ENCODE measurements at regions not wholly inside any gene's neighbourhood (a gene's known extent, or its start where the extent isn't known, plus 50 kb on each side); places are given as distances from the start of the nearest gene placed in this dataset.
A peak's percentile ranks its signal among the peaks of the same experiment; 100 is the strongest.

DNA sequence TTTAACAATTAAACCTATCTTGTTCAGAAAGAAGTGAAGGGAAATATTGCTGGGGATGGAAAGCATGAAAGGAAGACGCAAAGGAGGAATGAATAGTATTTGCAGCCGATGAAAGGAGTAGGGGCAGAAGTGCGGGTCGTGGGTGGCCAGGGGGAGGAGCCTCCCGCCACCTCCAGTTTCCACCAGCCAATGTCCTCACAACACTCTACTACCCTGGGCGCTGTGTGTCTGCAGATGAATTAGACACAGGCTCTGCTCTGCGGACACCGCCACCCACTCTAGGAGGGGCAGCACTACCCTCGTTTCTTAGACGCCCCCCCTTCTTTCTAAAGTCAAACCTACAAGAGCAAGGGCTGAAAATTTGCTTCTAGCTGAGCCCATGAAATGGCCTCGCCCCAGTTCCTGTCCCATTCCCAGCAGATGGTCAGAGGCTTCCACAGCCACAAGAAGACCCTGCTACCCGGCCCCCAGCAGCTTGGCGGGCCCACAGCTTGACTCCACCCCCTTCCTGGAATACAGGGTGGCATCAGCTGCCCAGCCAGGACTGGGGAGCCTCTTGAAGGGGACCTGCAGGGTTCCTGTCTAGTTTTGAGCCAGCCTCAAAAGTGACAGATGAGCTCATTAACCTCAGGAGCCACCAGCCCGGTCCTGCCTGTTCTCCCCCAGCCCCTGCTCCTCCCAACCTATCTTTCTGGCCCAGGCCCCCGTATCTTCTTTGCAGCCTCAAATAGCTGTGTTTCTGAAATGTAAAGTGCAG, 268.1 kb downstream of the BUD13 start:
- ATAC-seq: no peak

DNA sequence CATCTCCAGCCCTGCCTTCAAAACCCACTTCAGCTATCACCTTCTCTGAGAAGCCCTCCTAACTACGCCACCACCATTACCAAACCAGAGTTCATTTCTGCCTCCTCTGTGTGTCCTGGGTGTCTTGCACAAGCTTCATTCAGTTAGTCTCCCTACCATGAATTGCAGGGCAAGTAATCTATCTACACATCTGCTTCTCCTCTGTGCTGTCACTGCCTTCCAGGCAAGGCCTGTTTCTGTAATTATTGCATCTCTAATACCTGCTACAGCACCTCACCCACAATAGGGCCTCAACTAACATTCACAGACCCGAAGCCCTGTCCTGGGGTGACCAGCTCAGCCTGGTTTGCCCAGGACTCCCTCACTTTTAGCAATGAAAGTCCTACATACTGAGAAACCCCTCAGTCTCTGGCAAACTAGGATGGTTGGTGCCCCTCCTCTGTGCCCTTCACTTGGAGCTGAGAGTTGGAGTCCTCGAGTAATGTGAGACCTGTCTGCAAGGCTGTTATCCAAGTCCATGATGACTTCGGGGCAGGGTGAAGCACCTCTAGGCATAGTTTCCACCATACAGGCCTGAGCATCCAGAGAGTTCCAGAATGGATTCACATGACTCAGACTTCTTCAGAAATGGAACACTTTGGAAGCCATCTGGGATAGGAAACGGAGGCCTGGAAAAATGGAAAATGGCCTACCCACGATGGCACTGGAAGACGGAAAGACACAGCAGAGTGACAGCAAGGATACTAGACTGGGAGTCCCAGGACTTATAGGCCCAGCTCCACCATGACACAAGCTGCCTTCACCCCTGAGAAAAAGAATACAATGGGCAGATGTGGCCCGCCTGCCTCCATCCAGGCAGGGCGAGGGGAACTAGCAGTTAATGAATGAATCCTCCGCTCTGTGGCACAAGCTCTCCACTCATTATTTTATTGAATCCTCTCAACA, 269.3 kb downstream of the BUD13 start:
- no peak for ATAC-seq

DNA sequence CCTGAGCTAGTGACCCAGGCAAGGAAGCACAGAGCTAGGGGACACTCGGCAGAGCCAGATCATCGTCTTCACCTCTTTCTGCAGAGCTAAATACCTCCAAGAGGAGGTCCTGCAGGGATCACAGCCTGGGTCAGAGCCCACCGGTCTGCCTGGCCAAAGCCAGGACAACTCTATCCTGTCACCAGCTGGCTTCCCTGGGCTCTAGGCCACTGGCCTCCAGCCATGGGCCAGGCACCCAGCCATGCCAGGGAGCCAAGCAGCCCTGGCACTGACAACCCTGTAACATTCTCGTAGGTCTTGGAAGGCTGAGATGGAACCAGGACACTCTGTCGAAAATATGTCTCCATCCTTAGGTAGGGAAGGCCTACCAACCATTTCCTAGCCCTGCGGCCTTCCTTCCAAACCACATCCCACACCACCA, 270.1 kb downstream of the BUD13 start:
- no peak for ATAC-seq

DNA sequence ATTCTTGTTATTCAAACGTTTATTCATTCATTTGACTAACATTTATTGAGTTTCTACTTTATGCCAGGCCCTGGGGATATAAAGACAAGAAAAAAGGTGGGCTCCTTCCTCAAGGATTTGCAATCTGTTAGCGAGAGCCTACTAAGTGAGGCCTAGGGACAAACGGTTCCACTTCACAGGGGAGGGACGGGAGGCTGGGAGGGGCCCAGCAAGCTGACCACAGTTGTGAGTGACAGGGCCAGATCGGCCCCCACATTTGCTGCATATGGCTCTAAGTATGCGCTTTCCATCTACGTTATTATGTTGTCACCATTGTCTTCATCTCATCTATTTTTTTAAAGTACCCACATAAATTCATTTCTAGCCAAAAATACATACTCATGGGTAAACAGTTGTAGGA, 271.1 kb downstream of the BUD13 start:
- ATAC-seq: no peak

DNA sequence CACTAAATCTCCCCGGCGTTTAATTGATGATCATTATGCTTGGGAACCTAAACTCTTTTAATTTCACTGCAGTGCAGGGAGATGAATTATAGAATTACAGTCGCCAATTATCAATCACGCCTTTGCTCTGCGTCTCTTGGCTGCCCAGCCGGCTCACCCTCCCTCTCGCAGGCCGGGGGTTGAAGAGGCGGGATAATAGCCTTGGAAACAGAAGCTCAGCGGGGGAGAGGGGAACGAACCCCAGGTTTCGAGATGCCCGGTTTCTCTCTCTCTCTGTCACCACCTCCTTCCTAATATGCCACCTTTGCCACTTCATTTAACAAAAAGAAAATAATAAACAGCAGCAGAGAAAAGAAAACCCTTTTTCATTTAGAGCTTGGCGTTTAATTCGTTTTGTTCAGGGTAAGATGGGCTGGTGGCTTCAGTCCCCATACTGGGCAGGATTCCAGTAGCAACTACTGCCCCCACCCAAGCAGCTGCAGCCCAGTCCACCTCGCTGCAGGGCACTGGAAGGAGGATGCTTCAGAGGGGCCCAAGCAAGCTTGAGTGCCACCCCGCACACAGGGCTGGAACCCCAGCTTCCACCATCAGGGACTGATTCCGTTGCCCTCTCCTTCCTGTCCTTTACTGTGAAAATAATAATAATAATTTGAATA, 271.7 kb downstream of the BUD13 start:
- ATAC-seq: no peak

DNA sequence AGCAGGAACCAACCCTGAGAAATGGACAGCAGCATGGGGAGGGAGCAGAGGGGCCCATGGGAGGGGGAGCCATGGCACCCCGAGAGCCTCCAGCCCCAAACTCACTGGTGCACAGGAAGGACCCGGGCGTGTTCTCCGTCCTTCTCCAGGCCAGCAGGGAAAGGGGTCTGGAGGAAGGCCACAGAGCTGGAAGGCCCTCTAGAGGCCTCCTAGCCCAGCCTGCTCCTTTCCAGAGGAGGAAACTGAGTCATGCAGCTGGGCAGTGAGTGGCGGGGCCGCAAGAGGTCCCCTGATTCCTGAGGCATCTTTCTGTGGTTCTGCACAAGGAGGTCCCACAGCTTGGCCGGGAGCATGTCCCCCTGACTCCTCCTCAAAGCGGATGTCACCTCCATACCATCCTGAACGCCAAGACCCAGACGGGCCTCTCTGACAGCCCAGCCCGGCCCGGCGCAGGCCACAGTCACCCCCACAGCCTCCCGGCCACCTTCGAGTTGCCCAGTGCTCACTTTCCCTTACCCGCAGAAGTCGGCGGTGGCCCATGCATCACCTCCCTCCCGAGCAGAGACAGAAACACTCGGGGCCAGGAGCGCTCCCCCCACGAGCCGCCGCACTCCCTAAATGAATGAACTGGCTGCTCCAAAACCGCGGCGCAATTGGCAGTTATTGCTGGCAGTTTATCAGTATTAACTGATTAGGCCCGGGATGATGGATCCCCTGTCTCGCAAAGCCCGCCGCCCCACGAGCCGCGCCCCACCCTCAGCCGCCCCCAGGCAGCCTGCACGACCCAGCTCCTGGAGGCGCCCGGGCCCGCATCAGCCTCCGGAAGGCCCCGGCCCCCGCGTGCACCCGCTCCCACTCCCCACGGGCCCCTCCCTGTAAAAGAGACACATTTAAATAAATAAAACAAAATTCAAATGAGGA, 272.5 kb downstream of the BUD13 start:
- no peak for ATAC-seq

DNA sequence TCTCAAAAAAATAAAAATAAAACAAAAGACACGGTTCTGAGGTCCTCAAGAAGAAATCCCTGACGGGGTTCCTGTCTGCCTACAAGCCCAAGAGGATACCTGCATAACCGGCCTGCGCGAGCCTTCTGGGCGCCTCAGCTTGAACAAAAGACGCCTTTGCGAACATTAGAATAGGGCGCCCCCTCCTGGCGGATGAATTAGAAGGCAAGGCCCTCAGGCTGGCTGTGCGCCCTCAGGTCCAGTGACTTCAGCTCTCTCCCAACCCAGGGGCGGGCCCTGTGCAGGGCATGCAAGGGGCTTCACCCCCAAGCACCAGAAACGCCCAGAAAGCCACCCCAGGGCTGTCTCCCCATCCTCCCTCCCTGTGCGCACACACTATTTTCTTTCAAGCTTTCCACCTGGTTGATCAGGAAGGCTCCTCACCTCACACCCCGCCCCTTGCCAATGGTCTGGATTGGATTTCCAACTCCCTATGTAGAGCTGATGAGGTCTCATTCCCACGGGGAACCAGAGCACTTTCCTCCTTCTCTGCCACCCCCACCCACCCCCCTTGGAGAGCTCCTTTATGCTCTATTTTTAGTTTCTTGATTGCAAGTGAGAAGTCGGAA, 273.3 kb downstream of the BUD13 start:
- ATAC-seq: peak; percentile 71

DNA sequence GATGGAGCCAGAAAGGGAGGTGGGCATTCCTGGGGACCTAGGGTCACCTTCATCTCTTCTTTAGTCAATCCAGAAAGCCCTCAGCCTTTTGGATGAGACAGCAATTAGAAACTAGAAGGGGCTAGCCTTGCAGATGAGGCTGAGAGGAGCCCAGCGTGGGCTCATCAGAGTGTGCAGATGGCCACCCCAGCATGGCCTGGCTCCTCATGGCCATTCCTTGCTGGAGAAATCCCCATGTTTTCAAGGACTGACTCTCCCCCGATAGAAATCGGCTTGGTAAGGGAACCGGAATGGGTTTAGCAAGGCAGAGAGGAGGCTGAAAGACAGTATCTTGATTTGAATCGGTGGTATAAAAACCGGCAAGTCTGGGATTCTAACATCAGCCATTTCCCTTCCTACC, 274.6 kb downstream of the BUD13 start:
- ATAC-seq: no peak

DNA sequence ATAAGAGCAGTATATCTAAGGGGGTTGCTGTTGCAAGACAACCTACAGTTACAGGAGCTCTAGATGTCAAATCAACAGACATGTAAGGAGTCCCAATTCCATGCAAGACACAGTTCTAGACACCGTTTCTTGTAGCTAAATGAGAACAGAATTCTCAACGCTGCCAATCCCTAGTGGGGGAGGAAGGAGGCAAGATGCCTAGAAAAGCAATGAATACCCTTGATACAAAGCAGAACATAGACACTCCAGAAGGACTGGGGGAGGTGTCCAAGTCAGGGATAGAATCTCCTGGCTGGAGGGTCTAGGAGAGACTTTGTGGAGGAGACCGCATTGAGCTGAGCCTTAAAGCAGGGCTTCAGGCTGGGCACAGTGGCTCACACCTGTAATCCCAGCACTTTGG, 280.2 kb downstream of the BUD13 start:
- ATAC-seq: no peak

DNA sequence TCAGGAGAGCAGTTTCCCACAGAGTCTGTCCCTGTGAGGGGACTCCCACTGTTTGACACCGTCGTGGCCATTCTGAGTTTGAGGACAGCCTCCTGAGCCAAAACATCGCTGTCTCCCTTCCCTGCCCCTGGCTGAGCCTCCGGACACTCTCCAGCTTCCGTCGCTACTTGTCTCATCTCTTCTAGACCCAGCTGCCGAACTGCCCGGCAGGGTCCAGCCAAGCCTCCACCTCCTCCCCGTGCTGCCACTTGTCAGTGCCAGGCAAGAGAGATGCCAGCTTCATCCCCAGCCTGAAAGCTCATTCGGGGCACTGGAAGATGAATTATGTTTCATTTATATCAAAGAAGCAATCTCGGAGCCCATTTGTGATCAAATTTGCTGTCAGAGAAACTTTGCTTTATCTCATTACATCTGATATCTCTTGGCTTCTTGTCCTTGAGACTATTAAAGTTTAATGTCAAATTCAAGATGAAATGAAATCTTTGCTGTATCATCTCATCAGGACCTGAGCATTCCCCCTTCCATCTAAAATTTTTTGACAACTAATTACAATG, 283.9 kb downstream of the BUD13 start:
- ATAC-seq: no peak

DNA sequence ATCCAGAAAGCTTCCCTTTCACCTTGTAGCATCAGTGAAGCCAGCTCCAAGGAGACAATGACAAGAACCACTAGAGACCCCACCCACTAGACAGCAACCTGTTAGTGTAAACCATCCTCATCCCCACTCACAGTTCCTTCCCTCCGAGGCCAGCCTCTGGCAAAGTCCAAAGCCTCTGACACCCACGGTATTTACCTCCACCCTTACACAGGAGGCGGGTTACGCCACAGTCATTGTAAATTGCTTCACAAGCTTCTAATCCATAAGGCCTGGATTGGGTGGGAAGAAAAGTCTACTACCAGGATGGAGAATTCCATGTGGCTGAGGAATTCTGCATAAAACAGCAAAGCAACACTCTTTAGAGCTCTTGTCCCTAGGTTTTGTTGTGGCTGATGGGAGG, 287.4 kb downstream of the BUD13 start:
- no peak for ATAC-seq

DNA sequence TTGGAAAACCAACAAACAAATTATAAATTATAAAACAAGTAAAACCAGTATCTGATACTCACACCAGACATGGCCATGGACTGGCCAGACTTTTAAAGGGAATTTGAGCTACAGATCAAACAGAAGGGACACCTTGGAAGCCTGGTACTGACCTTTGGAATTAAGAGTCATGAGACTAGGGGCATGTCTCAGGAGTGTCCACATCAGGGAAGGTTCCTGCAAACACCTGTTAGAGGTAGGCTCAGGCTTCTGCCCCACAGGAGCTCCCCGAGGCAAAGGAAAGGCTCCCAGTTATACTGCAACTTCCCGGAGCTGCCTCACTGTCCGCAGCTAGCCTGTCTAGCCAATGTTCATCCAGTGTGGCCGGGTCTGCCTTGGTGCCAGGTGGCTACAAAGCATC, 290.1 kb downstream of the BUD13 start:
- no peak for ATAC-seq

DNA sequence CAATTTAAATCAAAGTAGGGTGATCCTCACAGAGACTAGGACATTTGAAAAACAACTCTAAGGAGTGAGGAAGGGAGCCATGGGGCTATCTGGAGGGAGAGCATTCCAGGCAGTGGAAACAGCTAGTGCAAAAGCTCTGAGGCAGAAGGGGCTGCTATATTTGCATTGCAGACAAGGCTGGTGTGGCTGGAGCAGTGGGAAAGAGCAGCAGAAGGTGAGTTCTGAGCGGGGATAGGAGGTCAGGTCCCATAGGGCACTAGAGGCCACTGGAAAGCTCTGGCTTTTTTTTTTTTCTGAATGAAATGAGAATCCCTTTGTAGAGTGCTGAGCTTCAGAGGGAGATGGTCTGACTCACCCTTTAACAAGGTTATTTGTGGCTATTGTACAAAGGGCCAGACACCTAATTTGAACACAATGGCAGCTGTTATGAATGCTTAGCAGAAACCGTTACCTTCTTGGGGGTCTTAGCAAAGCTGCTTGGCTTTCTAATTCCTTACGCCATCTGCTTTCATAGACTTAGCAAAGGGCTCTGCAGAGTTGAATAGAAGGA, 291.6 kb downstream of the BUD13 start:
- ATAC-seq: no peak

DNA sequence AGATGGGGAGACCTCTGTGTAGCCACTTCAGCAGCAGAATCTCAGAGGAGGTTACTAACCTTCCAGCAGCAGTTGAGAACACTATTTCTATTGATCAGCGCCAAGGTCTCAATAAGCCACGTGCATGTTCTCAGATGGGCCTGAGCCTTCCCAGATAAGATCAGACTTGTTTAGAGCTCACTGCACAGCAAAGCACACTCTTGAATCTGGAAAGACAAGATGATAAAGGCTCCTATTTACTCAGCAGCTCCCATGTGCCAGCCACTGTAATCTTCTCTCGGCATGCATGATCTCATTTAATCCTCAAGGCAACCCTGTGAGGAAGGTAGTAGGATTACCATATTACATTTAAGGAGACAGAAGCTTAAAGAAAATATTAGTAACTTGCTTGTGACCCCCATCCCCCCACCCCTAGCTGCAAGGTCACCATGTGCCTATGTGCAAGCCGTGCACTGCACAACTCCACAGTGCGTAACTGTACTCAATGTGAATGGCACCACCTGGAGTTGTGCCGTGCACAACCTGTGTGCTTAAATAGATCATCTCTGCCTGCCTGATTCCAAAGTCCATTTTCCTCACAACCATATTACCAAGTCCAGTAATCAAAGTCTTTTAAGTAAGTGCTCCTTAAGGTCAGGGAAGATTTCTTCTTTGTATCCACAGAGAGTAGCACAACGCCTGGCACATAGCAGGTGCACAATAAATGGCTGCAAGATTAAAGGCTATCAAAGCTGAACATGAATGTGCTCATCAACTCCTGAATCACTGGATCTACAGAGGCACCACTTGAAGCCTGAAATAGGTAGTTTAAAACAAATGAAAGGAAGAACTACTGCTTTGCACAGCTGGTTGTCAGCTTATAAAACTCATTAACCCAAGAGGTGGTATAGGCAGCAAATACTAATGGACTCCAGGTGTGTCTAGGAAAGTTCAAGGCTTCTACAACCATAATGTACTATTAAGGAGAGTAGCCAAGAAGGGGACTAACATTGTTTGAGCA, 293.8 kb downstream of the BUD13 start:
- ATAC-seq: no peak

DNA sequence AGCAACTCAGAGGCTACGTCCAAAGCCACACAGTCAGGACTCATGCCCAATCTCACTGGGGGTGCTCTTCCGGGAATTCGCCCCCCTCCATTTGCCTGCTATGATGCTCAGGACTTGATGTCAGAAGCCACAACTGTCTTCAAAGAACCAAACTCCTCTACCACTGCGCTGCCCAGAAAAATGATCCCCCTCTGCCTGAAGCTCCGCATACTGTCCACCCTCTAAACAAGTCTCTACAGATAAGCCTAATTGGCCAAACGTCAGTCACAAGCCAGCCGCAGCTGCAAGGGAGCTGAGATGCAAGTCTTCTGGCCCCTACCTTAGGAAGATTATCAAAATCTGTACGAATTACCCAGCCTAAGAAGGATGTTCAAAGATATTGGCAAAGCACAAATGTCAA, 294.6 kb downstream of the BUD13 start:
- ATAC-seq: no peak

DNA sequence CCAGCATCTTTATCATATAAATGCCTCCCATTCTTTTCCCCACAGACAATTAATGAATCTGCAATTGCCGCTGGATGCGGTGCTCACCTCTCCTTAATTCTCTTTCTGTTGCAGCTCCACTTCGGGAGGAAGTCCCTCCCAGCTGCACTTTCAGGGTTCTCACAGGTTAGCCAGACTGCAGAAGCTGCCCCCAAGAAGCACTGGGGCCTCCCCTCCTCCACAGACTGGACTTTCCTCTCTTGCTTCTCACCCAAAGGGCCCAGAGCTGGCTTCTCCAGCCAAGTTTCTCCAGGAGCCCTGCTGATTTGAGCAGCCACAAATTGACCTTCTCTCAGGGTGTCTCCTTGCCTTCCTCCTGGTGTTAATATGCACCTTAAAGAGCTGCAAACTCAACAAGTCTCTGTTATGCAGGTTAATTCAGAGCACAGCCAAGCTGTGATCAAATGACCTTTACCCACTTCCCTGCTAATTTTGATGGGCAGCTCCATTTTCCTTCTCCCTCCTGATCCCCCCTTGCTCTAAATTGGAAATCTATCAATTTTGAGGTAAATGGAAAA, 298.9 kb downstream of the BUD13 start:
- ATAC-seq: no peak

DNA sequence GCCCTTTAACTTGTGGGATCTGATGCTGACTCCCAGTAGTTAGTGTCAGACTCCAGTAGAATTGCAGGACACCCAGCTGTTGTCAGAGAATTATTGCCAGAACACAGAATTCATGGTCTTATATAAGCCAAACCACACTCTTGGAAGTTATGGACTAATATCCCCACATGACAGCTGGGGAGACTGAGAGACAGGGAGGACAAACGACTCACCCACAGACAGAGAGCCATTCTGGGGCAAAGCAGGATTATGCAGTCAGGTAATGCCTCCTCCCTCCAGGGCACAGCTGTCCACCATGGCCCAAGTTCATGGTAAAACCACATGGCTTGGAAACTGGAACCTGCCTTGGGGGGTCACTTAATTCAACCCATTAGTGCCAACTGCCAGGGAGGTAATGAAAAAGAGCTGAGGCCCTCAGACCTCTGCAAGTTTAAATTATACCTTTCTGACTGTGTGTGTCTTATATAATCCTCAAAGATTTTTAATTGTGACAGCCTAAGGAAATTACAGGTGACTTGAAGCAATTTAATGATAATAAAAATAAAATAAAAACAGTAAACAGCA, 299.5 kb downstream of the BUD13 start:
- ATAC-seq: no peak

DNA sequence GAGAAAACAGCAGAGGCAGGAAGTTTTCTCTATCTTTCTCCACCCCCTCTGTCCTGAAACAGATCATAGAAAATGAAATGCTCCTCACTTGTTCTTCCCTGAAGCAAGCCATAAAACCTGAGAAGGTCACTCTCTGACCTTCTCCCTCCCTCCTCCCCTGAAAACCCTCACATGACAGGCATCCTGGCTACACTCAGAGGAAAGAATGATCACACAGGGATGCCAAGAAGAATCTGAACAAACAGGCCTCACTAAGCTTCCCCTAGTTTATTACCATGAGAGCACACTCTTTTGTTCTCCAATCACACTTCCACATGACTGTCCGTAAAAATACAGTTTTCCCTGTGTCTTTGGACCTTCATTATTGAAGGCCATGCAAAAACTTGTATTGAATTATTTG, 300.1 kb downstream of the BUD13 start:
- ATAC-seq: no peak

DNA sequence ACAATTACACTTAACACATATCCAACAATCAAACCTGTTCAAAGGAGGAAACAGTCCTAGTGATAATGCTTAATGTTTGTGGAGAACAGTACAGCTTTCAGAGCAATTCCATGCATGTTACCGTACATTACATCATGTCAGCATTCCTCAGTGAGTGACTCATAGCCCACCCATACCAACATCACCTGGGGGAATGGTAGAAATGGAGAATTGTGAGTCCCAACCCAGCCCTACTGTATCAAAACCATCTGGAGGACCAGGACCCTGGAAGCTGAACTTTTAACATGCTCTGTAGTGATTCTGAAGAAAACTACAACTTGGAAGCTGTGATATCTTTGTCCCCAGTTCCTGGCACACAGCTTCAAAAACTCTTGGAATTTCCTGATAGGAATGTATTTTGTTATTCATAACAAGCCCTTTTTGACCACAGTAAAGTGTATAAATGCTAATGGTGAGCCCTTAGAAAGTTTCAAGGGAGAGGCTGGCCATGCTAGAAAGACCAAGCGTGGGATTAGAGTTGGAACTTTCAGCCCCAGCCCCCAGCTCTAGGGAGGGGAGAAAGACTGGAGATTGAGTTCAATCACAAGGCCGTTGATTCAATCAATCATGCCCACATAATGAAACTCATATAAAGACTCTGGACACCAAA, 301.1 kb downstream of the BUD13 start:
- ATAC-seq: no peak
